HCT116 (cell line): ENCODE measurements at regions not wholly inside any gene's neighbourhood (a gene's known extent, or its start where the extent isn't known, plus 50 kb on each side); places are given as distances from the start of the nearest gene placed in this dataset.

Experiments
- ATAC-seq: fragments of 200-7000 bp; cut with Tn5 transposase; 2 replicates; pipeline ENCODE4 v1.9.1; 2020; ENCODE audit warnings: mild to moderate bottlenecking, moderate library complexity
- BruUV-seq: library from RNA; stranded (reverse); fragments of 400-500 nt; replicated peaks from 2 replicates; lab custom pipeline; 2021; lab: Mats Ljungman, UMichigan
- CTCF ChIA-PET: fragments of 300-600 bp; sonication (Branson Sonifier 250); formaldehyde crosslinking; loops from one replicate; lab custom pipeline; 2021; ENCODE audit warnings: antibody characterized with exemption; lab: Charles Lee
- POLR2A ChIA-PET: fragments of 300-600, 350-600 bp; sonication (Branson Sonifier 250); formaldehyde crosslinking; loops from one replicate; lab custom pipeline; 2021; ENCODE audit warnings: antibody characterized with exemption; lab: Charles Lee
- RAD21 ChIA-PET, 2 experiments: fragments of 300-600 bp; sonication (Branson Sonifier 250); formaldehyde crosslinking; loops; one replicate each; lab custom pipeline; 2023; ENCODE audit warnings: low total read pairs in 2 of 2; ENCODE audit not compliant: uncharacterized antibody in 2 of 2, unreplicated experiment in 2 of 2, low non-redundant PET in 1 of 2; lab: Charles Lee
- DNase-seq: peaks from one replicate; pipeline ENCODE4 v3.0.0-alpha.2; 2010; ENCODE audit warnings: low read depth, low spot score
- H2AFZ ChIP-seq: fragments of 200-600 bp; shearing (Covaris generic), sonication (generic); 2 replicates; pipeline ENCODE4 v1.6.1; 2017; ENCODE audit warnings: low read depth, mixed run types, mixed read lengths, antibody characterized with exemption, low read length; ENCODE audit not compliant: poor library complexity, severe bottlenecking
- H3K27ac ChIP-seq: 2 replicates; pipeline ENCODE4 v1.5.1; 2012; ENCODE audit warnings: low read depth, low read length
- H3K27me3 ChIP-seq: fragments of 200-600 bp; sonication (generic); 2 replicates; pipeline ENCODE4 v1.6.1; 2016; ENCODE audit warnings: mixed run types, low read length, mixed read lengths; ENCODE audit not compliant: insufficient read depth
- H3K36me3 ChIP-seq, 2 experiments: fragments of 200-500 bp in 1 of 2; fragments of 200-600 bp in 1 of 2; sonication (Bioruptor generic) in 1 of 2; sonication (generic) in 1 of 2; 2 replicates each; pipeline versions ENCODE4 v1.5.1 to v1.6.1; 2014 to 2016; ENCODE audit warnings: low read length in 2 of 2, inconsistent platforms in 1 of 2, mixed read lengths in 1 of 2, mixed run types in 1 of 2; ENCODE audit not compliant: insufficient read depth in 2 of 2, control insufficient read depth in 1 of 2
- H3K4me1 ChIP-seq, 2 experiments: fragments of 200-600 bp in 1 of 2; sonication (generic) in 1 of 2; 2 replicates each; pipeline versions ENCODE4 v1.5.1 to v1.6.1; 2012 to 2017; ENCODE audit warnings: low read length in 2 of 2, inconsistent platforms in 1 of 2, mild to moderate bottlenecking in 1 of 2, mixed read lengths in 1 of 2, mixed run types in 1 of 2, moderate library complexity in 1 of 2; ENCODE audit not compliant: insufficient read depth in 2 of 2, control insufficient read depth in 1 of 2
- H3K4me2 ChIP-seq: fragments of 200-600 bp; sonication (generic); 2 replicates; pipeline ENCODE4 v1.6.1; 2017; ENCODE audit warnings: mixed run types, low read length, mixed read lengths
- H3K4me3 ChIP-seq, 2 experiments: fragments of 200-600 bp in 1 of 2; sonication (generic) in 1 of 2; replicated peaks in 1 of 2; 2 replicates each; pipeline ENCODE4 v1.5.1; 2011 to 2016; ENCODE audit warnings: low read length in 2 of 2, control low read depth in 1 of 2, low read depth in 1 of 2, mild to moderate bottlenecking in 1 of 2, mixed read lengths in 1 of 2, mixed run types in 1 of 2
- H3K79me2 ChIP-seq: fragments of 200-600 bp; sonication (generic); 2 replicates; pipeline ENCODE4 v1.6.1; 2017; ENCODE audit warnings: mild to moderate bottlenecking, mixed run types, low read length, moderate library complexity, mixed read lengths; ENCODE audit not compliant: insufficient read depth
- H3K9ac ChIP-seq: fragments of 200-600 bp; sonication (generic); 2 replicates; pipeline ENCODE4 v1.6.1; 2016; ENCODE audit warnings: low read length, mixed read lengths
- H3K9me2 ChIP-seq: fragments of 200-600 bp; sonication (generic), shearing (Covaris generic); 2 replicates; pipeline ENCODE4 v1.6.1; 2017; ENCODE audit warnings: mixed run types, mild to moderate bottlenecking, moderate library complexity; ENCODE audit not compliant: insufficient read depth
- H3K9me3 ChIP-seq, 2 experiments: fragments of 200-500 bp in 1 of 2; fragments of 200-600 bp in 1 of 2; sonication (Bioruptor generic) in 1 of 2; sonication (generic) in 1 of 2; 2 replicates each; pipeline ENCODE4 v1.6.1; 2014 to 2017; ENCODE audit warnings: low read length in 2 of 2, mixed read lengths in 2 of 2, inconsistent platforms in 1 of 2, low read depth in 1 of 2, mild to moderate bottlenecking in 1 of 2, mixed run types in 1 of 2, moderate library complexity in 1 of 2; ENCODE audit not compliant: control insufficient read depth in 1 of 2, insufficient read depth in 1 of 2
- H4K20me1 ChIP-seq: fragments of 200-600 bp; sonication (generic), shearing (Covaris generic); 2 replicates; pipeline ENCODE4 v1.6.1; 2017; ENCODE audit warnings: mixed run types, mild to moderate bottlenecking, moderate library complexity; ENCODE audit not compliant: insufficient read depth
- ATF3 ChIP-seq: IDR thresholded peaks from 2 replicates; pipeline ENCODE4 v1.6.1; 2012
- FOSL1 ChIP-seq: IDR thresholded peaks from 2 replicates; pipeline ENCODE4 v1.6.1; 2012; ENCODE audit warnings: low read depth
- POLR2A ChIP-seq: IDR thresholded peaks from 2 replicates; pipeline ENCODE4 v1.7.0; 2011; ENCODE audit warnings: borderline replicate concordance; ENCODE audit not compliant: insufficient read depth, insufficient read length; ENCODE audit errors: extremely low read depth
- POLR2AphosphoS5 ChIP-seq: IDR thresholded peaks from 2 replicates; pipeline ENCODE4 v1.6.1; 2011; ENCODE audit warnings: mild to moderate bottlenecking, low read depth, low read length, moderate library complexity
- RAD21 ChIP-seq: IDR thresholded peaks from 2 replicates; pipeline ENCODE4 v1.6.1; 2012; ENCODE audit warnings: low read depth, mild to moderate bottlenecking
- SP1 ChIP-seq: IDR thresholded peaks from 2 replicates; pipeline ENCODE4 v1.6.1; 2012; ENCODE audit warnings: low read depth
- TCF7L2 ChIP-seq: IDR thresholded peaks from 2 replicates; pipeline ENCODE4 v1.7.0; 2011; ENCODE audit warnings: borderline replicate concordance, inconsistent platforms; ENCODE audit not compliant: insufficient read depth, insufficient read length; ENCODE audit errors: extremely low read depth
- YY1 ChIP-seq: IDR thresholded peaks from 2 replicates; pipeline ENCODE4 v1.6.1; 2011; ENCODE audit warnings: low read length, low read depth, moderate library complexity, mild to moderate bottlenecking; ENCODE audit not compliant: insufficient replicate concordance; ENCODE audit errors: extremely low read depth
- ZFX ChIP-seq: fragments of 450-650 bp; IDR thresholded peaks from 2 replicates; pipeline ENCODE4 v1.6.1; 2017
- ZNF274 ChIP-seq: fragments of 200-500 bp; sonication (Bioruptor generic); IDR thresholded peaks from 2 replicates; pipeline ENCODE4 v1.6.1; 2014; ENCODE audit warnings: mild to moderate bottlenecking, low read depth, low read length, inconsistent platforms
- intact Hi-C: fragments of 100-400 bp; cut with micrococcal nuclease; formaldehyde crosslinking; loops from 2 replicates; pipeline ENCODE4 v1.10.0; 2022
- TF ChIP-seq, protein P1 (sequence below): IDR thresholded peaks from 2 replicates; pipeline ENCODE4 v1.6.1; 2012; ENCODE audit warnings: low read depth

- Histone ChIP-seq H3K9me2 (no peaks in the 10 kb centered on the region), H3K4me1 (no peaks in the 10 kb centered on the region), H3K27me3 (no peaks in the 10 kb centered on the region), H3K4me2 (no peak overlapping the region), H3K9me3 (no peaks in the 10 kb centered on the region), H3K36me3 (no peaks in the 10 kb centered on the region), H3K27ac (no peak overlapping the region), H4K20me1 (no peaks in the 10 kb centered on the region), H2AFZ (no peak overlapping the region), H3K4me3 (no peak overlapping the region), H3K79me2 (no peaks in the 10 kb centered on the region), H3K9ac (no peak overlapping the region)
- intact Hi-C loops, result no loop called here
- no peak for ATAC-seq
- BruUV-seq, result no TSS peak
- ChIA-PET CTCF (no interaction called here), RAD21 (no interaction called here), POLR2A (no interaction called here)
- DNase-seq, result no peak
- TF ChIP-seq FOSL1, result no peak
- no peak for TF ChIP-seq RAD21
- no peak for TF ChIP-seq SP1
- TF ChIP-seq, protein P1, sequence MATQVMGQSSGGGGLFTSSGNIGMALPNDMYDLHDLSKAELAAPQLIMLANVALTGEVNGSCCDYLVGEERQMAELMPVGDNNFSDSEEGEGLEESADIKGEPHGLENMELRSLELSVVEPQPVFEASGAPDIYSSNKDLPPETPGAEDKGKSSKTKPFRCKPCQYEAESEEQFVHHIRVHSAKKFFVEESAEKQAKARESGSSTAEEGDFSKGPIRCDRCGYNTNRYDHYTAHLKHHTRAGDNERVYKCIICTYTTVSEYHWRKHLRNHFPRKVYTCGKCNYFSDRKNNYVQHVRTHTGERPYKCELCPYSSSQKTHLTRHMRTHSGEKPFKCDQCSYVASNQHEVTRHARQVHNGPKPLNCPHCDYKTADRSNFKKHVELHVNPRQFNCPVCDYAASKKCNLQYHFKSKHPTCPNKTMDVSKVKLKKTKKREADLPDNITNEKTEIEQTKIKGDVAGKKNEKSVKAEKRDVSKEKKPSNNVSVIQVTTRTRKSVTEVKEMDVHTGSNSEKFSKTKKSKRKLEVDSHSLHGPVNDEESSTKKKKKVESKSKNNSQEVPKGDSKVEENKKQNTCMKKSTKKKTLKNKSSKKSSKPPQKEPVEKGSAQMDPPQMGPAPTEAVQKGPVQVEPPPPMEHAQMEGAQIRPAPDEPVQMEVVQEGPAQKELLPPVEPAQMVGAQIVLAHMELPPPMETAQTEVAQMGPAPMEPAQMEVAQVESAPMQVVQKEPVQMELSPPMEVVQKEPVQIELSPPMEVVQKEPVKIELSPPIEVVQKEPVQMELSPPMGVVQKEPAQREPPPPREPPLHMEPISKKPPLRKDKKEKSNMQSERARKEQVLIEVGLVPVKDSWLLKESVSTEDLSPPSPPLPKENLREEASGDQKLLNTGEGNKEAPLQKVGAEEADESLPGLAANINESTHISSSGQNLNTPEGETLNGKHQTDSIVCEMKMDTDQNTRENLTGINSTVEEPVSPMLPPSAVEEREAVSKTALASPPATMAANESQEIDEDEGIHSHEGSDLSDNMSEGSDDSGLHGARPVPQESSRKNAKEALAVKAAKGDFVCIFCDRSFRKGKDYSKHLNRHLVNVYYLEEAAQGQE, result no peak
- TF ChIP-seq ZFX, result no peak
- TF ChIP-seq TCF7L2, result no peak
- no peak for TF ChIP-seq POLR2A
- TF ChIP-seq POLR2AphosphoS5, result no peak
These were observed 140.5 kb downstream of the ZBTB18 start for GRCh38 chr1:244191581-244191980.

- no peaks in the 10 kb centered on the region for H3K4me1 ChIP-seq
- H3K9ac ChIP-seq, result no peak overlapping the region
- intact Hi-C loops, result no loop called here
- no peaks in the 10 kb centered on the region for H3K36me3 ChIP-seq
- ChIA-PET POLR2A (no interaction called here), RAD21 (no interaction called here), CTCF (no interaction called here)
- no peak overlapping the region for H3K4me2 ChIP-seq
- DNase-seq, result no peak
- no peaks in the 10 kb centered on the region for H3K9me3 ChIP-seq
- H3K4me3 ChIP-seq, result no peak overlapping the region
- no peaks in the 10 kb centered on the region for H3K9me2 ChIP-seq
- H2AFZ ChIP-seq, result no peak overlapping the region
- no peaks in the 10 kb centered on the region for H3K27me3 ChIP-seq
- no peak for ATAC-seq
- no peak overlapping the region for H3K27ac ChIP-seq
- BruUV-seq, result no TSS peak
- H4K20me1 ChIP-seq, result no peaks in the 10 kb centered on the region
- H3K79me2 ChIP-seq, result no peaks in the 10 kb centered on the region
- no peak for TF ChIP-seq ATF3
- no peak for TF ChIP-seq ZNF274
- TF ChIP-seq YY1, result no peak
- TF ChIP-seq, protein P1, result no peak
These were observed 141.2 kb downstream of the ZBTB18 start for GRCh38 chr1:244192325-244192724.
